WI38 (cell line): ENCODE measurements at regions not wholly inside any gene's neighbourhood (a gene's known extent, or its start where the extent isn't known, plus 50 kb on each side); places are given as distances from the start of the nearest gene placed in this dataset.

Experiments used
- H3K4me3 ChIP-seq: 2 replicates; pipeline ENCODE4 v1.5.1; 2011; ENCODE audit warnings: low read depth, mild to moderate bottlenecking, control low read depth, low read length
- CTCF ChIP-seq: IDR thresholded peaks from 2 replicates; pipeline ENCODE4 v1.5.1; 2012; ENCODE audit warnings: low read depth, mild to moderate bottlenecking, control low read depth, low read length

DNA sequence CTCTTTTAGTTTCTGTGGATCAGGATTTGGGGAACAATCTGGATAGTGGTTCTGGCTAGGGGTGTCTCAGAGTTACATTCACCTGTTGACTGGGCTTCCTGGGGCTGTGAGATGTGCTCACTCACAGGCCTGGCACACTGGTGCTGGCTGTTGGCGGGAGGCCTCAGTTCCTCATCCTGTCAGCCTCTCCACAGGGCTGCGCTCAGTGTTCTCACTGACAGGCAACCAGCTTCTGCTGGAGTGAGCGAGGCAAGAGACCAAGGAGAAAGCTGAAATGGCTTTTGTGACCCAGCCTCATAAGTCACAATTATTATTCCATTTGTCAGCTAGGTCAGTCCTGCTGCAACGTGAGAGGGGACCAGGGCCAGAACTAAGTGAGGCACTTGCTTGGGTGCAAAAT lies 180.6 kb upstream of the GLI2 start:
- no peak overlapping the region for H3K4me3 ChIP-seq
- no peak for TF ChIP-seq CTCF

DNA sequence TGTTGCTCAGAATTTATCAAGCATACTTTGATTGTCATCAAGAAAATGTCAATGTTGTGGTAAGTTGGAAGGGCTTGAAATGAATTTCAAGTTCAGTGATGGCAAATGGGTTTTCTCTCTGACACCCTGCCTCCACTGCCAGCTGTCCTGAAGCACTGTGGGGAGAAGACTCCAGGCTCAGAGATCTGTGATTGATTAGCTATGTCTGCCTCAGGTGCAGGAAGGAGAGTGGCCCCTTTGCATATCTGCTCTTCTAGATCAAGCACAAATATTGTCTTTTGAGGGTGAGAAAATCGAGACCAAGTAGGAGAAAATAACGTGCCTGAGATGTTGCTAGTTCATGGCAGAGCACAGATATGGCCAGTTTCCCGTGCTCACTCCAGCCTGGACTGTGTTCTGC lies 178.8 kb upstream of the GLI2 start:
- no peak overlapping the region for H3K4me3 ChIP-seq
- no peak for TF ChIP-seq CTCF

DNA sequence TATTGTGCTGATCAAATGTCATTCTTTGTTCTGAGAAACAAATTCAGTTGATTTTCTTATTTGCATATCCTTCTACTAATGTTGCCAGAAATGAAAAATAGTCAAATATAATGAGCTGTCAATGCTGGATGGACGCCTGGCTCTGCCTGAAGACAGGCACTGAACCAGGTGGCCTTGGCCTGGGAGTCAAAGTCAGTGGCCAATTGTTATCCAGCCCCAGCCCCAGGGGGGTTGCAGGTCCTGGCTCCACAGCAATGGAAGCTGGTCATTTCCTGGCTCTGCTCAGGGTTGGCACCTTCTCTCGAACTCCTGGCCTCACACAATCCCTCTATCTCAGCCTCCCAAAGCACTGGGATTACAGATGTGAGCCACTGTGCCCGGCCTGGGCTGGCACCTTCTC lies 176.8 kb upstream of the GLI2 start:
- H3K4me3 ChIP-seq = no peak overlapping the region; the same call in 1 of the 2 replicates
- TF ChIP-seq CTCF = no peak

DNA sequence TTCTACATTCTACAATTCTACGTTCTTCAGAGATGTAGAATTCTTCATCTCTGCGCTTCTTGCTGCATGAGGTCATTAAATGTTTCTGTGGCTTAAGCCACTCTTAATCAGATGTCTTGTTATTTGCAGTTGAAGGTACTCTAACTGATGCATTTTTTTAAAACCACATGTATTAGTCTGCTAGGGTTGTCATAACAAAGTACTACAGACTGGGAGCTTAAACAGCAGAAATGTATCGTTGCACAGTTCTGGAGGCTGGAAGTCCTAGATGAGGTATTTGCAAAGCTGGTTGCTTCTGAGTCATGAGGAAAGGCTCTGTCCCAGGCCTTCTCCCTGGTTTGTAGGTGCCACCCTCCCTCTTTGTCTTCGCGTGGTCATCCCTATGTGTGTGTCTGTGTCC lies 176.3 kb upstream of the GLI2 start:
- no peak for TF ChIP-seq CTCF
- no peak overlapping the region for H3K4me3 ChIP-seq

GRCh38 chr2:120560330-120560729 lies 175.3 kb upstream of the GLI2 start:
- no peak overlapping the region for H3K4me3 ChIP-seq
- no peak for TF ChIP-seq CTCF

- TF ChIP-seq CTCF = no peak
- no peak overlapping the region for H3K4me3 ChIP-seq
These were observed 174.2 kb upstream of the GLI2 start for GRCh38 chr2:120561379-120562035.

DNA sequence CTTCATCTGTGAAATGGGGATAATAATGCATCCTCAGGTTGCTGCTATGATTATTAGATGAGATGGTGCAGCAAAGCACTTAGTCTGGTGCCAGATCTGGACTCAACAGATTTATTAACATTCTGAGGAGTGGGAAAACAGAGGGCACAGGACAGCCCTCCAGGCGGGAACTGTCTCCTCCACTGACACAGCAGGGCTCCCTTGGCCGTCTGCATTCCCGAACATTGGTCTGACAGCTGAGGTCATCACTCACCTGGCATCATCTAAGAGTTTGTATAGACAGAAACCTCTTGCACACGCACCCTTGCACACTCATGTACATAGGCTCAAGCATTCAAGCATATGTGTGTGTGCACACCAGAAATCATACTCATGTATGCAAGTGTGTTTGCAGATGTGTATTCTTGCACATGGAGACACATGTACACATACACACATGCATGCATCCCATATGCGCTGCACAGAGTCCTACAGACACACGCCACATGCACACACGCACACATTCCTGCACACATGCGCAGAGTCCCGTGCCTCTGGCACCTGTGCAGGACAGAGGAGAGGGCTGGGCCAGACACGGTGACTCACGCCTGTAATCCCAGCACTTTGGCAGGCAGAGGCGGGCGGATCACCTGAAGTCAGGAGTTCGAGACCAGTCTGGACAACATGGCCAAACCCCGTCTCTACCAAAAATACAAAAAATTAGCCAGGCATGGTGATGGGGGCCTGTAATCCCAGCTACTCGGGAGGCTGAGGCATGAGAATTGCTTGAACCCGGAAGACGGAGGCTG lies 173.3 kb upstream of the GLI2 start:
- H3K4me3 ChIP-seq = no peak overlapping the region
- TF ChIP-seq CTCF = no peak
